Loucy (cell line): ENCODE measurements at regions not wholly inside any gene's neighbourhood (a gene's known extent, or its start where the extent isn't known, plus 50 kb on each side); places are given as distances from the start of the nearest gene placed in this dataset.

Experiments used
- H2AFZ ChIP-seq: fragments of 200-600 bp; sonication (generic); 2 replicates; pipeline ENCODE4 v1.6.0; 2016; ENCODE audit warnings: antibody characterized with exemption, mild to moderate bottlenecking, low read length, moderate library complexity
- H3F3A ChIP-seq: fragments of 200-600 bp; 2 replicates; pipeline ENCODE4 v1.6.0; 2016; ENCODE audit warnings: antibody characterized with exemption, low read depth, mild to moderate bottlenecking
- H3K27me3 ChIP-seq: fragments of 200-600 bp; sonication (generic); 2 replicates; pipeline ENCODE4 v1.6.1; 2014; ENCODE audit warnings: low read length, mild to moderate bottlenecking; ENCODE audit not compliant: insufficient read depth, poor library complexity, severe bottlenecking
- H3K36me3 ChIP-seq: fragments of 200-600 bp; sonication (generic); 2 replicates; pipeline ENCODE4 v1.6.1; 2016; ENCODE audit warnings: low read length; ENCODE audit not compliant: insufficient read depth
- H3K4me1 ChIP-seq: fragments of 200-600 bp; sonication (generic); 2 replicates; pipeline ENCODE4 v1.5.1; 2014; ENCODE audit warnings: low read length, mild to moderate bottlenecking; ENCODE audit not compliant: insufficient read depth, poor library complexity, severe bottlenecking
- H3K4me2 ChIP-seq: fragments of 200-600 bp; sonication (generic); 2 replicates; pipeline ENCODE4 v1.6.0; 2014; ENCODE audit warnings: antibody characterized with exemption, low read length, low read depth, mild to moderate bottlenecking; ENCODE audit not compliant: poor library complexity, severe bottlenecking
- H3K4me3 ChIP-seq: fragments of 200-600 bp; sonication (generic); 2 replicates; pipeline ENCODE4 v1.5.1; 2014; ENCODE audit warnings: low read length, mild to moderate bottlenecking, mixed read lengths; ENCODE audit not compliant: poor library complexity, severe bottlenecking
- H3K79me2 ChIP-seq: fragments of 200-600 bp; sonication (generic); 2 replicates; pipeline ENCODE4 v1.6.1; 2014; ENCODE audit warnings: low read length; ENCODE audit not compliant: insufficient read depth
- H3K9ac ChIP-seq: fragments of 200-600 bp; sonication (generic); 2 replicates; pipeline ENCODE4 v1.6.0; 2014; ENCODE audit warnings: mild to moderate bottlenecking, low read depth, low read length, moderate library complexity; ENCODE audit not compliant: poor library complexity, severe bottlenecking
- H3K9me2 ChIP-seq: fragments of 200-600 bp; sonication (generic); replicated peaks from 2 replicates; pipeline ENCODE4 v1.6.1; 2016; ENCODE audit warnings: low read depth, low read length, mixed read lengths
- H3K9me3 ChIP-seq: fragments of 200-600 bp; sonication (generic); 2 replicates; pipeline ENCODE4 v1.6.1; 2014; ENCODE audit warnings: mild to moderate bottlenecking, antibody characterized with exemption, low read length, low read depth; ENCODE audit not compliant: insufficient read depth
- H4K20me1 ChIP-seq: fragments of 200-600 bp; sonication (generic); 2 replicates; pipeline ENCODE4 v1.6.0; 2014; ENCODE audit warnings: antibody characterized with exemption, low read length, mild to moderate bottlenecking; ENCODE audit not compliant: insufficient read depth, poor library complexity, severe bottlenecking
- EZH2phosphoT487 ChIP-seq: fragments of 200-600 bp; IDR thresholded peaks from 2 replicates; pipeline ENCODE4 v1.6.1; 2018; ENCODE audit warnings: antibody characterized with exemption, mild to moderate bottlenecking, moderate library complexity, borderline replicate concordance
- TF ChIP-seq, protein P1 (sequence below): fragments of 200-600 bp; sonication (generic); conservative IDR thresholded peaks from 2 replicates; pipeline ENCODE4 v1.5.1; 2014; ENCODE audit warnings: mild to moderate bottlenecking, antibody characterized with exemption, low read length

DNA sequence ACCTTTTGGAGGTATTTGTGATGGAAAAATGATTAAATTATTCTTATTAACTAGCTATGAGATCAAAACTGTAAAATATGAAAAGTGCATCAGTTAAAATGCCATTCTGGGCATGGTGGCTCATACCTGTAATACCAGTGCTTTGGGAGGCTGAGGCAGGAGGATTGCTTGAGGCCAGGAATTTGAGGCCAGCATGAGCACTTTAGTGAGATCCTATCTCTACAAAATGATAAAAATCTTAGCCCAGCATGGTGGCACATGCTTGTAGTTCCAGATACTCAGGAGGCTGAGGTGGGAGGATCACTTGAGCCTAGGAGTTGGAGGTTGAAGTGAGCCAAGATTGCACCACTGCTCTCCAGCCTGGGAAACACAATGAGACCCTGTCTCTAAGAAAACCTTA, 252.5 kb upstream of the SEMA6A start:
- H2AFZ ChIP-seq = no peak overlapping the region
- H3K9me3 ChIP-seq = no peaks in the 10 kb centered on the region
- no peaks in the 10 kb centered on the region for H3F3A ChIP-seq
- H3K9ac ChIP-seq = no peak overlapping the region
- no peaks in the 10 kb centered on the region for H3K27me3 ChIP-seq
- TF ChIP-seq EZH2phosphoT487 = no peak
- TF ChIP-seq, protein P1, sequence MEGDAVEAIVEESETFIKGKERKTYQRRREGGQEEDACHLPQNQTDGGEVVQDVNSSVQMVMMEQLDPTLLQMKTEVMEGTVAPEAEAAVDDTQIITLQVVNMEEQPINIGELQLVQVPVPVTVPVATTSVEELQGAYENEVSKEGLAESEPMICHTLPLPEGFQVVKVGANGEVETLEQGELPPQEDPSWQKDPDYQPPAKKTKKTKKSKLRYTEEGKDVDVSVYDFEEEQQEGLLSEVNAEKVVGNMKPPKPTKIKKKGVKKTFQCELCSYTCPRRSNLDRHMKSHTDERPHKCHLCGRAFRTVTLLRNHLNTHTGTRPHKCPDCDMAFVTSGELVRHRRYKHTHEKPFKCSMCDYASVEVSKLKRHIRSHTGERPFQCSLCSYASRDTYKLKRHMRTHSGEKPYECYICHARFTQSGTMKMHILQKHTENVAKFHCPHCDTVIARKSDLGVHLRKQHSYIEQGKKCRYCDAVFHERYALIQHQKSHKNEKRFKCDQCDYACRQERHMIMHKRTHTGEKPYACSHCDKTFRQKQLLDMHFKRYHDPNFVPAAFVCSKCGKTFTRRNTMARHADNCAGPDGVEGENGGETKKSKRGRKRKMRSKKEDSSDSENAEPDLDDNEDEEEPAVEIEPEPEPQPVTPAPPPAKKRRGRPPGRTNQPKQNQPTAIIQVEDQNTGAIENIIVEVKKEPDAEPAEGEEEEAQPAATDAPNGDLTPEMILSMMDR = no peak
- no peaks in the 10 kb centered on the region for H3K36me3 ChIP-seq
- no peaks in the 10 kb centered on the region for H3K9me2 ChIP-seq
- no peak overlapping the region for H3K4me2 ChIP-seq
- no peaks in the 10 kb centered on the region for H3K4me1 ChIP-seq
- H4K20me1 ChIP-seq = no peaks in the 10 kb centered on the region
- no peaks in the 10 kb centered on the region for H3K79me2 ChIP-seq
- no peak overlapping the region for H3K4me3 ChIP-seq

DNA sequence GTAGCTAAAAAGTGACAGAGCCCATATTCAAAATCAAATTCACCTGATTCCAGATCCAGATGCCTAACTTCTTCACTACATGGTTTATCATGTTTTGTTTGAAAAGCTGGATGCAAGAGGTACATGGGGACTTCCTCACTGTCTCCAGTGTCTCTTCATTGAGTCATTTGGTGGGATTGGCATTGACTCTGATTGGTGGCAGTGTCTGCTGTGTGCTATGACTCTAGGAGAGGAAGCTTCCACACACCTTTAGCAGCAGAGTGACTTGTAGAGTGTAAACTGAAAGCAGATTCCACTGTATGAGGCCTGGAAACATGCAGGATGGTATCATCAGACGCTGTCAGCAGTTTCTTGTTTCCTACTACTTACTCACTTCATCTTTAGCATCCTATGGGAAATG, 250.9 kb upstream of the SEMA6A start:
- TF ChIP-seq, protein P1 = no peak
- no peak for TF ChIP-seq EZH2phosphoT487

DNA sequence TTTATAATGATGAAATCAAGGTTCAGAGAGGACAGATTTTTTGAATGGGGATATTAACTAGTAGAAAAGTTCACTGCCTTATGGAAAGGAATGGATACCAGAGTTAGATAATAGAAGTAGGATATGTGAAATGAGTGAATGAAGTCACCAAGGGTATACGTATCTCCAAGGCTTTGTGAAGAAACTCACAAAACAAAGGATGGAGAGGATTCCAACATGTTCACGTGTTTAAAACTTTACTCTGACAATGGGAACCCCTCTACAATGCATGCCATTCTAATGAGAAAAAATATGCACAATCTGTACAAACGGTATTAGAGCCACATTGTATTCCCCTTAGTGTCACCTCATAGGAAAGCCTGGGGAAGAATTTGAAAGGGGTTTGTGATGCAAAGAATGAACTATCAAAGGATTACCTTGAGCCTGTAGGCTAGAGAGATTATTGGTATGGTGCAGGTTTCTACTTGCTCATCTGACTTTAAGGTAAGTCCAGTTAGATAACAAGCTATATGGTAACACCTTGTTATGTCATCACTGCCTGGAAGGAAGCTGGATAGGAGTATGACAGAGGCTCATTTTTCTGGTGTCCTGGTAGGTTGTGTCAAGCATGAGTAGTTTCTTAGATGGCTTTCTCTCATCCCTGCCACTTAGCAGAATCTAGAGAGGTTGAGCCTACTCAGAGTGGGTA, 250.3 kb upstream of the SEMA6A start:
- no peak overlapping the region for H2AFZ ChIP-seq
- no peaks in the 10 kb centered on the region for H3K79me2 ChIP-seq
- no peaks in the 10 kb centered on the region for H3K36me3 ChIP-seq
- TF ChIP-seq, protein P1 = no peak
- no peak for TF ChIP-seq EZH2phosphoT487
- no peaks in the 10 kb centered on the region for H3K9me3 ChIP-seq
- H3K4me2 ChIP-seq = no peak overlapping the region
- no peaks in the 10 kb centered on the region for H3K4me1 ChIP-seq
- no peak overlapping the region for H3K9ac ChIP-seq
- H4K20me1 ChIP-seq = no peaks in the 10 kb centered on the region
- H3K9me2 ChIP-seq = no peaks in the 10 kb centered on the region
- H3K4me3 ChIP-seq = no peak overlapping the region
- H3F3A ChIP-seq = no peaks in the 10 kb centered on the region
- H3K27me3 ChIP-seq = no peaks in the 10 kb centered on the region

More for the DNA sequence above, 250.9 kb upstream of the SEMA6A start:
- Histone ChIP-seq H3K4me1 (no peaks in the 10 kb centered on the region), H4K20me1 (no peaks in the 10 kb centered on the region), H2AFZ (no peak overlapping the region), H3K4me3 (no peak overlapping the region), H3K27me3 (no peaks in the 10 kb centered on the region), H3K9me2 (no peaks in the 10 kb centered on the region), H3F3A (no peaks in the 10 kb centered on the region), H3K9me3 (no peaks in the 10 kb centered on the region), H3K9ac (no peak overlapping the region), H3K36me3 (no peaks in the 10 kb centered on the region), H3K4me2 (no peak overlapping the region), H3K79me2 (no peaks in the 10 kb centered on the region)
